GM21515 (cell line): ENCODE measurements at regions not wholly inside any gene's neighbourhood (a gene's known extent, or its start where the extent isn't known, plus 50 kb on each side); places are given as distances from the start of the nearest gene placed in this dataset.

Source experiments
- ATAC-seq: cut with Tn5 transposase; IDR thresholded peaks from one replicate; pipeline ENCODE4 v1.9.1; 2021; ENCODE audit not compliant: unreplicated experiment

DNA sequence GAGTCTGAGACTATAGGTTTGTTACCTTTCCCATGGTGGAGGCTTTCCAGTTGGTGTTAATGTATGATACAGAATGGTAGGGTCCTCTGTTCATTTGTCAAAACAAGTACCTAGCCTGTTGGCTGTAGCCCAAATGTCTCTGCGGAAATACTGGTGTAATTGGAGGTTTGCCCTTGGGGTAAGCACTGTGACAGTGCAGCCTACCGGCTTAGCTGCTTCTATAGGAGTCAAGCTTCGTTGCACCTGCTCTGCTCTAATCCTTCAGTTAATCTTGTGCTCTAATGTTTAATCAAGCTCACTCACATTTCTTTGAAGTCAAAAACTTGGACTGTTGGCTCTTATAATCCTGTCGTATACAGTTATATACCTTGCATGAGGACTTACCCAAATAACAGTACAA is 203.4 kb downstream of the CCNG2 start:
- ATAC-seq: no peak

DNA sequence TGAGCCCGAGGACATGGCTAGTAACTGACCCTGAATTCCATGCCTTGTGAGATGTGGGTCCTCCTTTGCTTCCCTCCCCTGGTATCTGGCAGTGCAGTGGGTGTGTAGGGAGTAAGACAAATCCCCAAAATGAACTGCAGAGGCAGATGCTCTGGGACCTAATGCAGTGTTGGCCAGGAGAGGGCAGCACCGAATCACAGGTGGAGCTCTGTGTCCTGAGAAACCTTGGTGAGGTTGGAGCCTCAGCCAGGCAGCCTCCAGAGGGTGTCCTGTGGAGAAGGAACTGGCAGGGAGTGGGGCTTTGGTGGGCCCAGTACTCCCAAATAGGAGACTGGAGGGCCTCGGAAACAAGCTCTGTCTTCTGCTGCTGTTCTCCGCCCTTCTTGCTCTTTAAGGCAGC is 209.9 kb downstream of the CCNG2 start:
- peak; percentile 83 for ATAC-seq

DNA sequence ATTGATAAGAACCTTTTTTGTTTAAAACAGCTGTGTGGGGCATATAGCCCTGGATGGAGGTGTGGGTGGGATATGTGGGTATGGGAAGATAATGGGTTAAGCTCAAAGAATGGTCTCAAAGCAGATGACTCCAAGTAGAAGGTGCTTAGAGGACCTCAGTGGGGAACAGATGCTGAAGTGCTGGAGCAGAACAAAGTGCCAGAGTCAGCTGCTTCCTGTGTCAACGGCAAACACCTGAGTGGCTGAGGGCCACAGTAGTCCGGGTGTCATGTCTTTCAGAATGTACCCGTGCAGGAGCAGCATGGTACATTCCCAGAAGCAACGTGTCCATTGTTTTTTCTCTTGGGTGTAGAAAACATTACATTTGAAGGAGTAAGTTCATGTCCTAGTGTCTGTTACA is 210.6 kb downstream of the CCNG2 start:
- ATAC-seq: no peak

DNA sequence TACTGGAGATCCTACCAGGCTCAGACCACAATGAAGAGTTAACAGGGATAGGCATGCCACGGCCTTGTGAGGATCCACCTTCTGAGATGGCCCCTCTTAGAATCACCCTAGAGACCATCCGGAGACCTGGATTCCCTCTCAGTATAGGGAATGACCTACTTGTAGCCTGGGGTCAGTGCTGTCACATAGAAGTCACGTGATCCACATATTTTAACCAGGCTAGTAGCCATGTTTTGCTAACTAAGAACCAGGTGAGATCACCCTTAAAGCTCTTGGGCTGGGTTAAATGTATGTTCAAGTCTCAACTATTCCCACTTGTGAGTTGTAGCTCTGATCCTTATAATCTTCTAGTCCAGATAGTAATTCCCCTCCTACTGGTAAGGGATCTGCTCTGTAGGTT is 215.4 kb downstream of the CCNG2 start:
- ATAC-seq: no peak

DNA sequence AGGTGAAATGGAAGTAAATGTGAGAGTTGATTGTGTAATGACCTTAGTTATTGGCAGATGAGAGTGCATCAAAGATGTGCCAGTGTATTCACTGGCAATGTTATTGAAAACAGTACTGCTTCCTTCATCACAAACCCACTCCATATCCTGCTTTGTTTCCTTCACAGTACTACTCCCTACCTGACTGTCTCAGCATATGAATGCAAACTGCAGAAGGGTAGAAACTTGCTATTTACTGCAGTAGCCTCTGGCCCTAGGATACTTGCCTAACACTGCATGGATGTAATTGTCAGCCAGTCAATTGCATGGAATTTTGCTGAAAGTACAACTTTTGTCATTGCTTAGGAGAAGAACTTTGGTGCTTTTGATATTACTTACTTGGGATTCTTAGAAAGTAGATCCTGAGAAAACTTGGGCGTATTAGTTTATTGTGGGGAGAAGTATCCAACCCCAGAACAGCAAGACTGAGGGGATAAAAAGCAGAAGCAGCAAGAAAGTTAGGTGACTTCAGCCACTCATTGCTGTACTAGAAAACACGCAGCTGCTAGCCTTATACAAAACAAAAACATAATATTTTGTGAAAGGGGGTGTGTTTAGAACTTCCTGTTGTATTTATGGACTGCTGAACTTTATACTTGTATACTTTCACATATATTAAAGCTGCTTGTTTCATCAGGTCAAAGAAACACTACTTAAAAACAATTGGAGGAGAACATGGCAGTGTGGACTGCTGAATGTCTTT is 219.0 kb downstream of the CCNG2 start:
- ATAC-seq: no peak

DNA sequence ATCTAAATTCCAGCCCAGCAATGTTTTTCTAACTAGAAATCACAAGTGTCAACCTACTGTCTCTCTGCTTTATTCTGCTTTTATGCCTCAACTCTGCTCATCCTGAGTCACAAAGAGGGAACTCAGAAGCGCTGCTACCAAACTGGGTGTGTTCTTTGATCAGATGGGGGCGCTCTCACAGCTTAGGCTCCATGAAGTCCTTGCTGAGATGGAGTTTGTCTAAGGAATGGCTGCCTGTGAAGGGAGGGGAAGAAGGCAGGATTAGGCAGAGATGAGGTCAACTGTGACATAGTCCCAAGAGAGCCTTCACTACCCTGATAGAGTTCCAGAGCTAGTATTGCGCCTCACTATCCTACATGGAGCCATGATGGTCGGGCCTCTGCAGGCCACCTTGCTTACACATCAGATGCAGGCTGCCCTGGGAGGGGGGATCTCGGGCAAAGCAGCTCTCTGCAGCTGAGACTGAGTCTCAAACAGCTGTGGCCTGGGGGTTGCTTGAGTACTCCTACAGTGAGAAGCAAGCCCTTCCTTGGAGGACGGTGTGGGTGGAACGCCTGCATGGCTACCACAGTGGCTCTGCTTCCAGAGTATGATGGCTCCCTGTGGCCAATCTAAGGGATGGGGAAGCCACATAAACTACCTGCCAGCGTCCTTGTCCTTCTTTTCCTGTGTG is 219.9 kb downstream of the CCNG2 start:
- ATAC-seq: no peak

DNA sequence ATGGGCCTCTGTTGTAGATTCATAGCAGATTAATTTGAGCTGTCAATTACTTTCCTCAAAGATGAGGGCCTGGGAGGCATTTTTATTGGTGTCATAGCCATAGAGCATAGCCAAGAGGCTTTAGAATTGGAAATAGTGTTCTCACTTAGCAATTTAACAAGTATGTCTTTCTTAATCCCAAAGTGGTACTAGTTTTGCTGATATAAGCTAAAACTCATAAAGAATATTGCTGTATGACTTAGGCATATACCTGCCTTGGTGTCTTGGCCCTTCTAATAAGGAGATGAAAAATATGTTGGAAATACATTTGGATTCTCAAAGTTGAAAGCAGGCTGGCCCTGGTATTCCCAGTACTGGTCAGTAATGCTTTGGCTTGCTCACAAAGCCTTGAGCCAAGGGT is 221.5 kb upstream of the CXCL13 start:
- no peak for ATAC-seq

DNA sequence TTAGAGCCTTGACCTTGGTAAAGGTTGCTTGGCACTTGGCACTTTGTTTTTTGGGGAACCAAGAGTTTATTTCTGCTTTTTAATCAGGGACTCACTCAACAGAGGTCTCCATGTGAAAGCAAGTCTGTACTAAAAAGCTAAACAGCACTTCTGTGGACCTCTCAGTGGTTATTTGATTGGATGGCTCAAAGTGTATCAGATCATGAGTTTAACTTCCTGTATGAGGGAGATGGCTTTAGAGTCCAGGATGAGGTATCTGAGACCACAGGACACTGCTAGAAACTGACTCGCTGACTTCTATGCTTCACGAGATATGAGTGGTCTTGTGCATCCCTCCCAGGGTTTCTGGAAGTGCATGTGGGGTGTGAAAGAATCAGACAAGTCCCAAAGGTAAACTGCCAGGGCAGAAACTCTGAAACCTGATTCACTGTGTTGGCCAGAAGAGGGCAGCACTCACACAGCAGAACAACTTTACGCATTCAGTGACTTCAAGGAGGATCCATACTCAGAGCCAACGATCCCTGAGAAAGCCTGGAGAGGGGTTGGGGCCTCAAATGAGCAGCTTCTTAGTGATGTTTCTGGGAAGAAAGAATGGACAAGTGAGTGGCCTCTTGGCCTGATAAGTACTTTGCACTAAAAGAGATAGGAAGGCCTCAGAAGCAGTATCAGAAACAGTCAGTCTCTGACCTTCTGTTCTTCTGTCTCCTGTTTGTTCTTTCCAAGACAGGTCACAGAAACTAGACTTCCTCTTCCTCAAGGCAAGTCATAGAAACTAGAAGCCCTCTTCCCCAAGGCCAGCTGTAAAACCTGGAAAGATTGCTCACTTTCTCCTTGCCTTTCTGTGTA is 220.3 kb upstream of the CXCL13 start:
- peak; percentile 71 for ATAC-seq

DNA sequence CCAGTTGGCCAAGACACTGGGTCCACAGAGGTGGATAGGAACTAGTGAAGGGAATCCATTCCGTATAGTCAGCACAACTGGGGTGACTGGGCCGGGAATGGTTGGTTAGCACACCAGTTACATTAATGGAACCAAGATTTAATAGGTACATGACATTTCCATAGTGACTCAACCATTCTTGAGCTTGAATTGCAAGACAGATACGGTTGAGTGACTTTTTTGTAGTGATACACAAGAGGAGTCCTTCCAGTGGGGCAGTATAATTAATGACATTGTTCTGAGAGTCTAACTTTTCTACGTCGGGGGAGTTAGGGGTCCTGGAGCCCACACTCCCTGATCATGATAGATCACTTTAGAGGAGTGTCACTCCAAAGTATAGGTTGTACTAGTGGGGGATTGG is 211.6 kb upstream of the CXCL13 start:
- no peak for ATAC-seq

DNA sequence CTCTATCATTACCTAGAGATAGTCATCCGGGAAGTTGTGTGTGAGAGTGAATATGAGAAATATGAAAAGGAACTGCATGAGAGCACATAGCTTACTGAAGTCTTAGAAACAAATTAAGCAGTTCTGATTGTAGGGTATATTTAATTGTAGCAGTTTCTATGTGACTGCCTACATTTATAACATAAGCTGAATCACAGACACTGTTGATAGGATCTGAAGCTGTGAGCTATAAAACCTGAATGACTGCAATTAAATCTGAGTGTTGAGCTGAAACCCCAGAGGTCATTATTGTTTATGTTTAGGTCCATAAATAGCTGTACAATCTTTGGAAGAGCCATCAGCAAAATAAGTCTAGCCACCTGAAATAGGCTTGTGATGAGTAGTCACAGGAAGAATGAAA is 210.1 kb upstream of the CXCL13 start:
- no peak for ATAC-seq

DNA sequence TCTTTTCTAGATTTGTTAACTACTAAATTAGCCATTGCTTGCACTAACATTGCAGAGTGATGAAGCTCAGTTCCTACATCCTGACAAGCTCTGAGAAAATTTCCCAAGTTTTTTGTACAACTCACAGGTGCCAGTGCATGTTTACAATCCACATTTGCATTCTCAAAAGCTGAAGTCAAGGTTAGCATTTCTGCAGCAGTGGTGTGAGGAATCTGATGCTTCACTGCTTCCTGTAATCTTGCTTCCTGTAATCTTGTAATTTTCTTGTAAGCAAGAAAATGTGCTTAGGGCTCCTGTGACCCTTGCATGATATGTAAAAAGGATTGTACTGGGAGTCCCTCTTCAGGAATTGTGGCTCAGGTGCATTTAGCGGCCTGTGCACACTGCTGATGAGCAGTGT is 207.4 kb upstream of the CXCL13 start:
- no peak for ATAC-seq

DNA sequence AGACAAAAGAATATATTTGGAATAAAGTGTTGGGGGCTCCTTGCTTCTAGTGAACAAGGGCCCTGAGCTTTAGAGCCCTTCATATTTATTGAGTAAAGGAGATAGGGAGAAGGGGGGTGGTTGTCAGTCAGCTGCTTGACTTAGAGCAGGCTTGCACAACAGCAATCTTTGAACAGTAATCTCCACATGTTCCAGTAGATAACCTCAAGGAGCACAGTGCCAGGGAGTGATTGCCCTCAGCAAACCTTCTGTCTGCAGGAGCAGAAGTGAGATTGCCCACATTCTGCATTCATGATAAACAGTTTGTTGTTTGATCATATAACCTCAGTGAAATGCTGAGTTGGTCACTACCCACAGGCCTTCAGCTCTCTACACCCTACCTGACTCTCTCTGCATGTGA is 205.8 kb upstream of the CXCL13 start:
- no peak for ATAC-seq

DNA sequence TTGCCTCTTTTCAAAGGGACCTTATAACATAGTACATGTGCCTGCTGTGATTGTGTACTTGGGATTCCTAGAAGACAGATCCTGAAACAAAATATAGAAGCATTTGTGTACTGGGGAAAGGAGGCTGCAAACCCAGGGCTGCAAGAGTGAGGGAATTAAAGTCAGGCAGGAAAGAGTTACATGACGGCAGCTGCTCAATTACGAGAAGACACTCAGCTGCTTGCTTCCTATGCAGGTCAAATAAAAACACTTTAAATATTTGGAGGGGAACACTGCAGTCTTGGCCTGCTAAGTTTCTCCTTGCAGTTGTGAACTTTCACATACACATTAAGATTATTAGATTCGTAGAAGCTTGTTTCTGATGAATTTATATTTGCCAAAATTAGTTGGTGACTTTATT is 191.9 kb upstream of the CXCL13 start:
- ATAC-seq: no peak

DNA sequence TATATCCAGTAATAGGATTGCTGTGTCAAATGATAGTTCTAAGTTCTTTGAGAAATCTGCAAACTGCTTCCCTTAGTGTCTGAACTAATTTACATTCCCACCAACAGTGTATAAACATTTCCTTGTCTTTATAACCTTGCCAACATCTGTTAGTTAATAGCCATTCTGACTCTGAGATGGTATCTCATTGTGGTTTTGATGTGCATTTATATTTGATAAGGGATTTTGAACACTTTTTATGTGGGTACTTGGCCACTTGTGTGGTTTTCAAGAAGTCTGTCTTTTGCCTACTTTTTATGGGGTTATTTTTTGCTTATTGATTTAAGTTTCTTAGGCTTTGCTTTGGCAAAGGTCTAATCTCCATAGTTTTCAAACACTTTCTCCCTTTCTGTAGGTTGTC is 189.9 kb upstream of the CXCL13 start:
- no peak for ATAC-seq

DNA sequence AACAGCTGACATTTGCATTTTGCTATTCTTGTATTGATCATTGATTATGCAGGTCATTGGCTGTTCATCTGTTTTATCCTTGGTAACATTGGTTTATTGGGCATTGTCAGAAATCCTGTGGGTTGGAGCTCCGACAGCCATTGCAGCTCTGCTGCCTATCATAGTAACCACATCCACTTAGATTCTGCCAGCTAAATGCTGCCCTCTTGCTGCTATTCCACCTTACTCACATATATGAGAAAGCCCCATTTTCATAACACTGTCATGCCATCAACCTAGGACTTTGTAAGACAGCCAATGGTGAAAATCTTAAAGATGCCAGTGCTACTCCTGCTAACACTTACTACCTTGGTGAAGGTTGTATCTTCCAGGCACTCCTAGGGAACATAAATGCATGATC is 187.3 kb upstream of the CXCL13 start:
- no peak for ATAC-seq

DNA sequence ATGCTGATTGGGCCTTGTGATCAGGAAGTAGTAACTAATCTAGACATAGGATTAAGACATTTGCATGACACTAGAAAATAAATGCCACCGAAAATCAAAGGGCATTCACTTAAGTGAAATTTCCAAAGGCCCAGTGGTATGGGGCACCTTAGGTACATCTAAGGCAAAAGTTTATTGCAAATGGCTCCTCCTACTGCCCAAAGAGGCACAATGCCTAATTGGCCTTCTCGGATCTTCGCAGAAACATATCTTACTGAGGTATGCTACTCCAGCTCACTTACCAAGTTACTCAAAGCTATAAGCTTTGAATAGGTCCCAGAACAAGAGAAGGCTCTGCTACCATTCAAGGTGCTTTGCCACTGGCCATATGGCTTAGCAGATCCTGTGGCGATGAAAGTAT is 174.8 kb upstream of the CXCL13 start:
- ATAC-seq: no peak

DNA sequence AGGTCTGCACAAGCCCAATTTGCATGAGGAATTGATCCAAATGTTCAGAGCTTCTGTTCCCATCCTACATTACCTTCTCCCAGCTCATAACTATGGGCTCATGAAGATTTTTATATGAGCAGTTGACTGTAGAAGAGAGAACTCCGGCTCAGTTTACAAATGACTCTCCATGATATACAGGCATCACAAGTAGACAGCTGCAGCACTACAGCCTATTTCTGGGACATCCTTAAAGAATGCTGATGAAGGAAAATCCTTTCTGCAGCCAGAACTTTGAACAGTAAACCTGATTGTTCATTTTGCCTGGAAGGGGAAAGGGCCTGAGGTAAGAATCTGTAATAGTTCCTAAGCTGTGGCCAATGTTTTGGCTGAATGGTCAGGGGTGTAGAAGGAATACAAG is 174.1 kb upstream of the CXCL13 start:
- ATAC-seq: no peak

DNA sequence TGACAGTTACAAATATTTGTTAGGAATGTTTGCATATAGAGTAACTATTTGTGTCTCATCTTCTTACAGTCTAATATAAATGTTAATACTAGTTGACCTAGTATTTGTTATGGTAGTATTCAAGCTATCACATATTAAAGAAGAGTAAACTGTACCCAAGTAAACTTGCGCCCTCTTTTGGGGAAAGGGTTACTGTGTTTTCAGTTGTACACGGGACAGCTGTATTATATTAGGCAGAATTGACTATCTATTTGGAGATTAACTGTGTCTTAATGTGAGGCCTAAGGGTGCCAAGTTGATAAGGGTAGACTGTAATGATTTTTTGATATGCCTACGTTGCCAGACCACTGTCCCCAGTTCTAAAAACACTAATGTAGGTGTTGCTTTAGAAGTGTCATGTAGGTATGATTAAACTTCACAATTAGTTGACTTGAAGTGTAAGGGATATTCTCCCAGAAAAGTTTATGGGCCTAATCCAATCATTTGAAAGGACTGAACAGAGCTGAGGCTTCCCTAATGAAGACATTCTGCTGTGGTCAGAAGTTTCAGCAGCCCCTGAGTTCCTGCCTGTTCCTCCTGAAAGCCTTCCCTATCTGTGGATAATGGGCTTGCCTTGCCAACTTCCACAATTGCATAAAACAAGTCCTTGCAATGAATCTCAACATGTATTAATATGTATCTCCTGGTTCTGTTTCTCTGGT is 172.8 kb upstream of the CXCL13 start:
- no peak for ATAC-seq

DNA sequence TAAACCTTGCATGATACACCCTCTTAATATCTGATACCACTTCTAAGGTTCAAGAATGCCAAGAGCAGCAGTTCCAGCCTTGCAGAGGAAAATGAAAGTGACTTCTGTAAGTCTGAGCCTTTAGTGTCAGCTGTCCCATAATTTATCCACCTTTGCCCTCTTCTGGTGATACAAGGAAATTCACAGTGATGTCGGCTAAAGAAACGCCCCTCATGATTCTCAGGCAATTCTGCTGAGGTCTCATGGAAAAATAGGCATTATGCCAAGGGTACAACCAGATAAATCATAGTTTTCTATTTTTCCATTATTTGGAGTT is 172.2 kb upstream of the CXCL13 start:
- ATAC-seq: peak; percentile 87

DNA sequence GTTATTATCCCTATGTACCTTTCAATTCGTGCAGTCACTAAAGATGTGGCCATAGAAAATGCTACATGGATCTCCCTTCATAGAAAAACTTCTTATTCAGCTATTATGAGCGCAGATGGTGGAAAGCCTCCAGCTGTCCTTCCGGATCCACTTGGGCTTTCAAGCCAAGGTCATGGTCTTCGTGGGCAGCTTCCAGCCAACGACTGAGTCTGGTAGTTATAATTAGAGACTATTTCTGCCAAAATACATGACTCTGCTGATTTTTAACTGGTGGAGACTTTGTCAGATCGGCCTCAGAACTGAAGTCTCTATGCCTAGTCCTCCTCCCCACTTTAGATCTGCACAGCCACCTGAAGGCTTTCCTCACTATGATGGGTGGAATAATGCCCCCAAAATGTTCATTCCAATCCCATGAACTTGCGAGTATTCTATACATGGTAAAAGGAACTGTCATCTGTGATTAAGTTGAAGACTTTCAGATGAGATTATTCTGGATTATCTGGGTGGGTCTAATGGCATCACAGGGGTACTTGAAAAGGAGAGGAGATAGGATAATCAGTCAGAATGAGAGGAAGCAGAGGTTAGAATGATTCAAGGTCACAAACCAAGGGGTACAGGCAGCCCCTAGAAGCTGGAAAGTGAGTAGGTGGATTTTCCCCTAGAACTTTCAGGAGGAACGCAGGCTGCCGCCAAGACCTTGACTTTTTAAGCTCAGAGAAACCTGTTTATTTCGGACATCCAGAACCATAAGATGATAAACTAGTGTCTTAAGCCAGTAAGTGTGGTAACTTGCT is 171.1 kb upstream of the CXCL13 start:
- no peak for ATAC-seq

DNA sequence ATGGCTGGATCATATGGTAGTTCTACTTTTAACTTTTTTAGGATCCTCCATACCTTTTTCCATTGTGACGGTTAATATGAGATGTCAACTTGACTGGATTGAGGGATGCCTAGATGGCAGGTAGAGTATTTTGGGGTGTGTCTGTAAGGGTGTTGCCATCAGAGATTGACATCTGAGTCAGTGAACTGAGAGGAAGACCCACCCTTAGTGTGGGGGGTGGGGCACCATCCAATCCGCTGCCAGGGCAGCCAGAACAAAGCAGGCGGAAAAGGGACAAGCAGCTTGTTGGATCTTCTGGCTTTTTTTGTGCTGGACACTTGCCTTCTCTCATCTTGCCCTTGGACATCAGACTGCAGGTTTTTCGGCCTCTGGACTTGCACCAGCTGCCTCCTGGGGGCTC is 168.5 kb upstream of the CXCL13 start:
- no peak for ATAC-seq
